Keratinocyte (primary cell): ENCODE measurements at regions not wholly inside any gene's neighbourhood (a gene's known extent, or its start where the extent isn't known, plus 50 kb on each side); places are given as distances from the start of the nearest gene placed in this dataset.

Source experiments
- DNase-seq: peaks from one replicate; pipeline ENCODE4 v3.0.0-alpha.2; 2011; ENCODE audit warnings: low read depth, missing footprints, low spot score
- FAIRE-seq: peaks from 2 replicates; lab custom pipeline; 2011; peaks lifted over from hg19 to GRCh38; lab: Jason Lieb, UNC
- H2AFZ ChIP-seq: 2 replicates; pipeline ENCODE4 v1.6.0; 2012; ENCODE audit warnings: low read length, control low read depth, inconsistent platforms; ENCODE audit not compliant: control insufficient read depth
- H3K27ac ChIP-seq: 2 replicates; pipeline ENCODE4 v1.5.1; 2011; ENCODE audit warnings: low read length; ENCODE audit not compliant: control insufficient read depth, insufficient read depth
- H3K27me3 ChIP-seq: 3 replicates; pipeline ENCODE4 v1.6.0; 2011; ENCODE audit warnings: low read length; ENCODE audit not compliant: control insufficient read depth, insufficient read depth; ENCODE audit errors: extremely low read depth
- H3K36me3 ChIP-seq, 2 experiments: 2 replicates in 1 of 2; 3 replicates in 1 of 2; pipeline ENCODE4 v1.5.1; 2011; ENCODE audit warnings: low read length in 2 of 2, mild to moderate bottlenecking in 1 of 2; ENCODE audit not compliant: control insufficient read depth in 2 of 2, insufficient read depth in 2 of 2; ENCODE audit errors: extremely low read depth in 1 of 2
- H3K4me1 ChIP-seq: 3 replicates; pipeline ENCODE4 v1.5.1; 2011; ENCODE audit warnings: low read length; ENCODE audit not compliant: control insufficient read depth, insufficient read depth; ENCODE audit errors: extremely low read depth
- H3K4me2 ChIP-seq: 3 replicates; pipeline ENCODE4 v1.6.0; 2011; ENCODE audit warnings: low read depth, low read length; ENCODE audit not compliant: control insufficient read depth, insufficient read depth; ENCODE audit errors: extremely low read depth
- H3K4me3 ChIP-seq, 3 experiments: fragments of 200-600 bp in 1 of 3; sonication (generic) in 1 of 3; 2 replicates in 2 of 3; 3 replicates in 1 of 3; pipeline ENCODE4 v1.5.1; 2011 to 2016; ENCODE audit warnings: low read length in 3 of 3, mild to moderate bottlenecking in 3 of 3, control low read depth in 2 of 3, inconsistent platforms in 1 of 3, low read depth in 1 of 3, mixed read lengths in 1 of 3, mixed run types in 1 of 3, moderate library complexity in 1 of 3; ENCODE audit not compliant: control insufficient read depth in 2 of 3, insufficient read depth in 2 of 3; ENCODE audit errors: extremely low read depth in 1 of 3
- H3K79me2 ChIP-seq: 2 replicates; pipeline ENCODE4 v1.6.0; 2012; ENCODE audit warnings: low read length; ENCODE audit not compliant: control insufficient read depth, insufficient read depth
- H3K9ac ChIP-seq: 3 replicates; pipeline ENCODE4 v1.6.0; 2011; ENCODE audit warnings: low read length; ENCODE audit not compliant: control insufficient read depth, insufficient read depth; ENCODE audit errors: extremely low read depth
- H3K9me1 ChIP-seq: 3 replicates; pipeline ENCODE4 v1.6.0; 2011; ENCODE audit warnings: low read length; ENCODE audit not compliant: control insufficient read depth, insufficient read depth; ENCODE audit errors: extremely low read depth
- H3K9me3 ChIP-seq: 2 replicates; pipeline ENCODE4 v1.5.1; 2012; ENCODE audit warnings: low read depth, low read length; ENCODE audit not compliant: control insufficient read depth
- H4K20me1 ChIP-seq: 3 replicates; pipeline ENCODE4 v1.6.0; 2011; ENCODE audit warnings: low read length; ENCODE audit not compliant: control insufficient read depth, insufficient read depth; ENCODE audit errors: extremely low read depth
- CTCF ChIP-seq, 3 experiments: IDR thresholded peaks in 1 of 3; conservative IDR thresholded peaks in 1 of 3; optimal IDR thresholded peaks in 1 of 3; 2 replicates in 2 of 3; 3 replicates in 1 of 3; pipeline versions ENCODE3 to v1.5.1; 2011; ENCODE audit warnings: low read length in 3 of 3, mild to moderate bottlenecking in 3 of 3, moderate library complexity in 2 of 3, control low read depth in 1 of 3, inconsistent platforms in 1 of 3; ENCODE audit not compliant: insufficient read depth in 2 of 3; ENCODE audit errors: extremely low read depth in 1 of 3
- EZH2 ChIP-seq: IDR thresholded peaks from one replicate; pipeline ENCODE4 v1.6.1; 2012; ENCODE audit warnings: inconsistent platforms, mild to moderate bottlenecking, low read length, moderate library complexity
- dilution Hi-C: fragments of 300-500 bp; cut with MboI; formaldehyde crosslinking; loops from one replicate; pipeline ENCODE4 v1.7.0; 2020; ENCODE audit warnings: low sequenced_read_pairs; ENCODE audit not compliant: extremely low pct_ligation_motif_present

GRCh38 chr6:8814440-8815000 lies 379.2 kb upstream of the SLC35B3 start:
- Histone ChIP-seq H3K9ac (no peak overlapping the region), H4K20me1 (no peaks in the 10 kb centered on the region), H3K4me1 (peaks cover under 1% of the 10 kb centered on the region), H3K9me1 (no peaks in the 10 kb centered on the region), H3K36me3 (no peaks in the 10 kb centered on the region), H3K27me3 (no peaks in the 10 kb centered on the region), H3K9me3 (no peaks in the 10 kb centered on the region), H3K4me2 (no peak overlapping the region), H3K4me3 (no peak overlapping the region), H2AFZ (no peak overlapping the region), H3K79me2 (no peaks in the 10 kb centered on the region), H3K27ac (no peak overlapping the region)
- FAIRE-seq (no peak), DNase-seq (no peak)
- dilution Hi-C loops: no loop called here
- no peak for TF ChIP-seq EZH2
- TF ChIP-seq CTCF (optimal IDR thresholded peaks at IDR 0.05 in 1 of 3, IDR thresholded peaks at IDR 0.05 in 1 of 3, conservative IDR thresholded peaks at IDR 0.05 in 1 of 3; ENCODE audit: extremely low read depth in 1 of 3, insufficient read depth in 2 of 3, low read length in 3 of 3): no peak

GRCh38 chr6:8810325-8810724 lies 375.0 kb upstream of the SLC35B3 start:
- Histone ChIP-seq H3K36me3 (no peaks in the 10 kb centered on the region), H3K9me3 (no peaks in the 10 kb centered on the region), H4K20me1 (no peaks in the 10 kb centered on the region), H3K4me1 (no peaks in the 10 kb centered on the region), H3K79me2 (no peaks in the 10 kb centered on the region), H3K27me3 (no peaks in the 10 kb centered on the region), H3K27ac (no peak overlapping the region), H3K9me1 (no peaks in the 10 kb centered on the region), H2AFZ (no peak overlapping the region), H3K9ac (no peak overlapping the region), H3K4me2 (no peak overlapping the region), H3K4me3 (no peak overlapping the region)
- DNase-seq (no peak), FAIRE-seq (no peak)
- dilution Hi-C loops: no loop called here
- TF ChIP-seq CTCF (optimal IDR thresholded peaks at IDR 0.05 in 1 of 3, IDR thresholded peaks at IDR 0.05 in 1 of 3, conservative IDR thresholded peaks at IDR 0.05 in 1 of 3; ENCODE audit: extremely low read depth in 1 of 3, insufficient read depth in 2 of 3, low read length in 3 of 3) (no peak), EZH2 (no peak)
